HepG2 (cell line): ENCODE measurements at regions not wholly inside any gene's neighbourhood (a gene's known extent, or its start where the extent isn't known, plus 50 kb on each side); places are given as distances from the start of the nearest gene placed in this dataset.

Experiments
- ATAC-seq: fragments of 200-7000 bp; cut with Tn5 transposase; 3 replicates; pipeline ENCODE4 v1.9.1; 2020; ENCODE audit warnings: mild to moderate bottlenecking, moderate library complexity
- BruUV-seq: library from RNA; stranded (reverse); fragments of 400-500 nt; replicated peaks from 2 replicates; lab custom pipeline; 2021; lab: Mats Ljungman, UMichigan
- CTCF ChIA-PET: fragments of 300-600 bp; formaldehyde crosslinking; extraction: SDS; loops from one replicate; lab custom pipeline; 2021; ENCODE audit warnings: low total read pairs, inconsistent platforms, low intra/inter-chr PET ratio; lab: Yijun Ruan, JAX
- POLR2A ChIA-PET: fragments of 350-600 bp; sonication (Branson Sonifier 250); formaldehyde crosslinking; loops from one replicate; lab custom pipeline; 2020; ENCODE audit warnings: antibody characterized with exemption, inconsistent platforms; lab: Yijun Ruan, JAX
- DNase-seq: peaks from one replicate; pipeline ENCODE4 v3.0.0-alpha.2; 2015; ENCODE audit warnings: low spot score
- FAIRE-seq: peaks from 3 replicates; lab custom pipeline; 2011; peaks lifted over from hg19 to GRCh38; lab: Jason Lieb, UNC
- H2AFZ ChIP-seq: one replicate; pipeline ENCODE4 v1.6.1; 2011; ENCODE audit warnings: low read length, inconsistent platforms
- H3K27ac ChIP-seq: fragments of 300-600 bp; 3 replicates; pipeline ENCODE4 v1.8.0; 2011; ENCODE audit warnings: mixed run types, mild to moderate bottlenecking, mixed read lengths, low read length, inconsistent platforms; ENCODE audit not compliant: insufficient read depth; ENCODE audit errors: extremely low read length
- H3K27me3 ChIP-seq, 2 experiments: fragments of 200-600 bp in 1 of 2; 2 replicates in 1 of 2; 3 replicates in 1 of 2; pipeline versions ENCODE4 v1.6.0 to v1.8.0; 2011; ENCODE audit warnings: low read length in 2 of 2, mild to moderate bottlenecking in 2 of 2, moderate library complexity in 2 of 2, inconsistent platforms in 1 of 2; ENCODE audit not compliant: insufficient read depth in 2 of 2, control insufficient read depth in 1 of 2
- H3K36me3 ChIP-seq, 2 experiments: fragments of 200-600 bp in 1 of 2; replicated peaks in 1 of 2; 2 replicates in 1 of 2; 3 replicates in 1 of 2; pipeline versions ENCODE4 v1.5.1 to v1.8.0; 2011; ENCODE audit warnings: low read length in 2 of 2, inconsistent platforms in 1 of 2; ENCODE audit not compliant: insufficient read depth in 2 of 2, control insufficient read depth in 1 of 2
- H3K4me1 ChIP-seq: 2 replicates; pipeline ENCODE4 v1.5.1; 2012; ENCODE audit warnings: low read length, inconsistent platforms; ENCODE audit not compliant: insufficient read depth
- H3K4me2 ChIP-seq: 2 replicates; pipeline ENCODE4 v1.6.0; 2011; ENCODE audit warnings: low read depth, low read length, inconsistent platforms
- H3K4me3 ChIP-seq, 3 experiments: fragments of 200-600 bp in 1 of 3; sonication (generic), shearing (Covaris generic) in 1 of 3; replicated peaks in 1 of 3; 2 replicates each; pipeline ENCODE4 v1.5.1; 2011 to 2016; ENCODE audit warnings: low read length in 3 of 3, inconsistent platforms in 2 of 3, low read depth in 2 of 3, mild to moderate bottlenecking in 2 of 3, control low read depth in 1 of 3, mixed read lengths in 1 of 3; ENCODE audit not compliant: insufficient read depth in 1 of 3
- H3K79me2 ChIP-seq: one replicate; pipeline ENCODE4 v1.6.1; 2011; ENCODE audit warnings: low read length, inconsistent platforms; ENCODE audit not compliant: insufficient read depth
- H3K9ac ChIP-seq: 2 replicates; pipeline ENCODE4 v1.6.0; 2011; ENCODE audit warnings: mild to moderate bottlenecking, low read depth, low read length, inconsistent platforms; ENCODE audit not compliant: insufficient read depth
- H3K9me3 ChIP-seq: 2 replicates; pipeline ENCODE4 v1.5.1; 2012; ENCODE audit warnings: mild to moderate bottlenecking, low read length
- H4K20me1 ChIP-seq: 2 replicates; pipeline ENCODE4 v1.6.0; 2011; ENCODE audit warnings: inconsistent platforms, mild to moderate bottlenecking, low read length, moderate library complexity; ENCODE audit not compliant: insufficient read depth
- MAFF ChIP-seq: IDR thresholded peaks from 2 replicates; pipeline ENCODE4 v1.6.1; 2011; ENCODE audit warnings: low read depth, low read length, improper control_type of control experiment
- MAFG ChIP-seq: sonication (generic); formaldehyde crosslinking; IDR thresholded peaks from 2 replicates; pipeline ENCODE4 v1.5.1; 2020; ENCODE audit warnings: mild to moderate bottlenecking, missing genetic modification reagents
- MAFK ChIP-seq, 2 experiments: IDR thresholded peaks in 1 of 2; conservative IDR thresholded peaks in 1 of 2; 2 replicates each; pipeline ENCODE4 v1.6.1; 2011; ENCODE audit warnings: improper control_type of control experiment in 2 of 2, low read length in 2 of 2
- NPAS2 ChIP-seq: sonication (generic); formaldehyde crosslinking; IDR thresholded peaks from 2 replicates; pipeline ENCODE4 v1.8.0; 2022; ENCODE audit warnings: mild to moderate bottlenecking, missing genetic modification reagents, borderline replicate concordance
- SMARCE1 ChIP-seq: fragments of 450-650 bp; IDR thresholded peaks from 2 replicates; pipeline ENCODE4 v1.6.1; 2017; ENCODE audit warnings: borderline replicate concordance
- TBP ChIP-seq: sonication (generic); formaldehyde crosslinking; IDR thresholded peaks from 2 replicates; pipeline ENCODE4 v1.5.0; 2020; ENCODE audit warnings: missing genetic modification reagents
- ZFP36L1 ChIP-seq: sonication (generic); formaldehyde crosslinking; IDR thresholded peaks from 2 replicates; pipeline ENCODE4 v1.8.0; 2022; ENCODE audit warnings: mild to moderate bottlenecking, missing genetic modification reagents, moderate library complexity
- ZNF674 ChIP-seq: sonication (generic); formaldehyde crosslinking; IDR thresholded peaks from 2 replicates; pipeline ENCODE4 v1.5.0; 2020; ENCODE audit warnings: low read depth, mild to moderate bottlenecking, missing genetic modification reagents
- ZSCAN30 ChIP-seq: sonication (generic); formaldehyde crosslinking; IDR thresholded peaks from 2 replicates; pipeline ENCODE4 v1.5.0; 2020; ENCODE audit warnings: mild to moderate bottlenecking, missing genetic modification reagents
- WGBS: methylation state at CpG from one replicate; pipeline ENCODE4 v1.1.6; 2017; ENCODE audit warnings: low lambda C conversion rate; 5-methylcytosine and 5-hydroxymethylcytosine counted together
- in situ Hi-C: cut with HindIII; loops from 2 replicates; pipeline ENCODE4 v1.10.0; 2017; ENCODE audit warnings: low pct_unique_long_range_greater_than_20kb; ENCODE audit not compliant: extremely low pct_ligation_motif_present
- intact Hi-C: fragments of 100-400 bp; cut with micrococcal nuclease; formaldehyde crosslinking; loops from one replicate; pipeline ENCODE4 v1.10.0; 2022; ENCODE audit not compliant: unreplicated experiment
- TF ChIP-seq, protein P1 (sequence below): sonication (generic); formaldehyde crosslinking; IDR thresholded peaks from 2 replicates; pipeline ENCODE4 v1.5.0; 2020; ENCODE audit warnings: mild to moderate bottlenecking, missing genetic modification reagents, borderline replicate concordance
- TF ChIP-seq, protein P2 (sequence below): sonication (generic); formaldehyde crosslinking; IDR thresholded peaks from 2 replicates; pipeline ENCODE4 v1.8.0; 2022; ENCODE audit warnings: mild to moderate bottlenecking, missing genetic modification reagents, borderline replicate concordance

DNA sequence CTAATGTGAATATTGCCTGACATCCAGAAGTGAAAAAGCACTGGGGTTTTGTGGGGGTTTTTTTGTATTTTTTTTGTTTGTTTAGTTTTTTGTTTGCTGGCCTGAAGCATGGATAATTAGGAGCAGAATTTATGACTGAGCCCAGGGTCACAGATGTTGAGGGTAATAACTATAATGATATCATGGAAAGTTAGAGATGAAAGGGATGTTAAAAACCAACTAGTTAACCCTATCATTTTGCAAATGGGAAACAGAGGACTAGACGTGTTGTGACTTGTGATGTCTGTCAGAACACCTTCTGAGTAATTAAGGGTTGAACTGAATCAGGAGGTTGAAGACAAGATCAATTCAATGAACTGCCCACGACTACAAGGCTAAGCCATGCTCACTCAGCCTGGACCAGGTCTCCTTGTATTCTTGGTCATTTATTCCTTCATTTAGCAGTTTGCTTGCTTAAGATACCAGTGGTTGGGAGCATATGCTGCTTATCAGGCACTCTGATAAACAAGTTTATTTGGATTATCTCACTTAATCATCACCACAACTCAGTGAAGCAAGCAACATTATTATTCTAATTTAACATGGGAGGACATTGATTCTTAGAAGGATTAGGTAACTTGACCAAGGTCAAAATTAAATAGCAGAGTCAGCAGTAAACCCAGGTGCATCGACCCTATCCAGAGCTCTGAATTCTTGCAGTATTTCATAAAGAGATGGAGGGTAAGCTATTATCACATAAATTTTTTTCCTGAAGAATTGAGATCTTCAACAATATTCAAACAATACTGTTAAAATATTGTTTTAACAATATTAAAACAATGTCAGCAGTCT, 75.7 kb upstream of the PIK3R1 start:
- ChIA-PET CTCF (no interaction called here), POLR2A (no interaction called here)
- H3K79me2 ChIP-seq = no peaks in the 10 kb centered on the region
- intact Hi-C loops = no loop called here
- H3K27ac ChIP-seq = no peak overlapping the region
- no peak overlapping the region for H3K4me3 ChIP-seq
- 14% methylated on average over 3 of the region's 3 CpGs for WGBS
- H2AFZ ChIP-seq = no peak overlapping the region
- BruUV-seq = no TSS peak
- no peak overlapping the region for H3K4me2 ChIP-seq
- DNase-seq = no peak
- ATAC-seq = no peak
- H3K9me3 ChIP-seq = no peaks in the 10 kb centered on the region
- H4K20me1 ChIP-seq = no peaks in the 10 kb centered on the region
- FAIRE-seq = no peak
- in situ Hi-C loops = no loop called here
- H3K9ac ChIP-seq = no peak overlapping the region
- H3K36me3 ChIP-seq = no peaks in the 10 kb centered on the region
- 0 out of 5 replicates have a peak, but pooled peaks cover 0 to 4% of the 10 kb centered on the region in 2 experiments for H3K27me3 ChIP-seq
- H3K4me1 ChIP-seq = no peaks in the 10 kb centered on the region
- no peak for TF ChIP-seq ZSCAN30 (CRISPR knock-in tag)
- no peak for TF ChIP-seq ZNF674 (CRISPR knock-in tag)
- TF ChIP-seq MAFG = no peak
- no peak for TF ChIP-seq SMARCE1
- no peak for TF ChIP-seq TBP (CRISPR knock-in tag)
- TF ChIP-seq, protein P1, sequence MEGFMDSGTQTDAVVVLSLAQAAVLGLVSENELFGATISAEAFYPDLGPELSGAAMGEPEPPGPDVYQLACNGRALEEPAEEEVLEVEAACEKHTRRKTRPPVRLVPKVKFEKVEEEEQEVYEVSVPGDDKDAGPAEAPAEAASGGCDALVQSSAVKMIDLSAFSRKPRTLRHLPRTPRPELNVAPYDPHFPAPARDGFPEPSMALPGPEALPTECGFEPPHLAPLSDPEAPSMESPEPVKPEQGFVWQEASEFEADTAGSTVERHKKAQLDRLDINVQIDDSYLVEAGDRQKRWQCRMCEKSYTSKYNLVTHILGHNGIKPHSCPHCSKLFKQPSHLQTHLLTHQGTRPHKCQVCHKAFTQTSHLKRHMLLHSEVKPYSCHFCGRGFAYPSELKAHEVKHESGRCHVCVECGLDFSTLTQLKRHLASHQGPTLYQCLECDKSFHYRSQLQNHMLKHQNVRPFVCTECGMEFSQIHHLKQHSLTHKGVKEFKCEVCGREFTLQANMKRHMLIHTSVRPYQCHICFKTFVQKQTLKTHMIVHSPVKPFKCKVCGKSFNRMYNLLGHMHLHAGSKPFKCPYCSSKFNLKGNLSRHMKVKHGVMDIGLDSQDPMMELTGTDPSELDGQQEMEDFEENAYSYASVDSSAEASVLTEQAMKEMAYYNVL (CRISPR knock-in tag) = no peak
- TF ChIP-seq ZFP36L1 (CRISPR knock-in tag) = no peak
- peak; percentile 85 to 93 for TF ChIP-seq MAFK (conservative IDR thresholded peaks at IDR 0.05 in 1 of 2, IDR thresholded peaks at IDR 0.05 in 1 of 2; ENCODE audit: low read length in 2 of 2)
- TF ChIP-seq MAFF = peak; percentile 91
- TF ChIP-seq, protein P2, sequence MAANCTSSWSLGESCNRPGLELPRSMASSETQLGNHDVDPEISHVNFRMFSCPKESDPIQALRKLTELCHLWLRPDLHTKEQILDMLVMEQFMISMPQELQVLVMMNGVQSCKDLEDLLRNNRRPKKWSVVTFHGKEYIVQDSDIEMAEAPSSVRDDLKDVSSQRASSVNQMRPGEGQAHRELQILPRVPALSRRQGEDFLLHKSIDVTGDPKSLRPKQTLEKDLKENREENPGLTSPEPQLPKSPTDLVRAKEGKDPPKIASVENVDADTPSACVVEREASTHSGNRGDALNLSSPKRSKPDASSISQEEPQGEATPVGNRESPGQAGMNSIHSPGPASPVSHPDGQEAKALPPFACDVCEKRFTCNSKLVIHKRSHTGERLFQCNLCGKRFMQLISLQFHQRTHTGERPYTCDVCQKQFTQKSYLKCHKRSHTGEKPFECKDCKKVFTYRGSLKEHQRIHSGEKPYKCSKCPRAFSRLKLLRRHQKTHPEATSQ (CRISPR knock-in tag) = no peak
- no peak for TF ChIP-seq NPAS2 (CRISPR knock-in tag)
